Thyroid gland (tissue), 4 donors: ENCODE measurements at regions not wholly inside any gene's neighbourhood (a gene's known extent, or its start where the extent isn't known, plus 50 kb on each side); places are given as distances from the start of the nearest gene placed in this dataset.

Experiments used
- POLR2A ChIP-seq, 2 donors: fragments of 450-650 bp; IDR thresholded peaks; one replicate each; pipeline ENCODE4 v1.6.1; 2017; ENCODE audit warnings: antibody characterized with exemption in 2 of 2, mild to moderate bottlenecking in 2 of 2, moderate library complexity in 1 of 2
- TF ChIP-seq, protein P1 (sequence below), 6 experiments: fragments of 200-600 bp in 3 of 6; fragments of 450-650 bp in 3 of 6; sonication (generic) in 3 of 6; IDR thresholded peaks; one replicate each; pipeline ENCODE4 v1.5.1; 2016 to 2019; ENCODE audit warnings: antibody characterized with exemption in 6 of 6, mild to moderate bottlenecking in 2 of 6, inconsistent platforms in 1 of 6, moderate library complexity in 1 of 6

DNA sequence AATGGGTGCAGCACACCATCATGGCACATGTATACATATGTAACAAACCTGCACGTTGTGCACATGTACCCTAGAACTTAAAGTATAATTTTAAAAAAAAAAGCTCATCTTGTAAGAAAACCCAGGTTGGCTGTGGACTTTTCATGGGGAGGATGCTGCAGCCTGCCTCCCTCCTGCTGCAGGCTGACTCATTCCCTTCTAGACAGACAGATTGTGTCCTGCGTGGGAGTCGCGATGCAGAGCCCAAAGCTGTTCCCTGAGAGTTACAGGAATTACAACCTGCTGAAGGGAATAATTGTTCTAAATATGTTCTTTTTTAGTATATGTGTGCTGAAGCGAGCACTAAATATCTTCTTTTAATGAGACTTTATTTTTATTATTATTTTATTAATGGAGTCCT, 93.2 kb downstream of the TBX19 start:
- no peak for TF ChIP-seq POLR2A (IDR thresholded peaks at IDR 0.05)
- TF ChIP-seq, protein P1, sequence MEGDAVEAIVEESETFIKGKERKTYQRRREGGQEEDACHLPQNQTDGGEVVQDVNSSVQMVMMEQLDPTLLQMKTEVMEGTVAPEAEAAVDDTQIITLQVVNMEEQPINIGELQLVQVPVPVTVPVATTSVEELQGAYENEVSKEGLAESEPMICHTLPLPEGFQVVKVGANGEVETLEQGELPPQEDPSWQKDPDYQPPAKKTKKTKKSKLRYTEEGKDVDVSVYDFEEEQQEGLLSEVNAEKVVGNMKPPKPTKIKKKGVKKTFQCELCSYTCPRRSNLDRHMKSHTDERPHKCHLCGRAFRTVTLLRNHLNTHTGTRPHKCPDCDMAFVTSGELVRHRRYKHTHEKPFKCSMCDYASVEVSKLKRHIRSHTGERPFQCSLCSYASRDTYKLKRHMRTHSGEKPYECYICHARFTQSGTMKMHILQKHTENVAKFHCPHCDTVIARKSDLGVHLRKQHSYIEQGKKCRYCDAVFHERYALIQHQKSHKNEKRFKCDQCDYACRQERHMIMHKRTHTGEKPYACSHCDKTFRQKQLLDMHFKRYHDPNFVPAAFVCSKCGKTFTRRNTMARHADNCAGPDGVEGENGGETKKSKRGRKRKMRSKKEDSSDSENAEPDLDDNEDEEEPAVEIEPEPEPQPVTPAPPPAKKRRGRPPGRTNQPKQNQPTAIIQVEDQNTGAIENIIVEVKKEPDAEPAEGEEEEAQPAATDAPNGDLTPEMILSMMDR (IDR thresholded peaks at IDR 0.05), result no peak
